ENCODE measurements at regions not wholly inside any gene's neighbourhood (a gene's known extent, or its start where the extent isn't known, plus 50 kb on each side); places are given as distances from the start of the nearest gene placed in this dataset.

DNA sequence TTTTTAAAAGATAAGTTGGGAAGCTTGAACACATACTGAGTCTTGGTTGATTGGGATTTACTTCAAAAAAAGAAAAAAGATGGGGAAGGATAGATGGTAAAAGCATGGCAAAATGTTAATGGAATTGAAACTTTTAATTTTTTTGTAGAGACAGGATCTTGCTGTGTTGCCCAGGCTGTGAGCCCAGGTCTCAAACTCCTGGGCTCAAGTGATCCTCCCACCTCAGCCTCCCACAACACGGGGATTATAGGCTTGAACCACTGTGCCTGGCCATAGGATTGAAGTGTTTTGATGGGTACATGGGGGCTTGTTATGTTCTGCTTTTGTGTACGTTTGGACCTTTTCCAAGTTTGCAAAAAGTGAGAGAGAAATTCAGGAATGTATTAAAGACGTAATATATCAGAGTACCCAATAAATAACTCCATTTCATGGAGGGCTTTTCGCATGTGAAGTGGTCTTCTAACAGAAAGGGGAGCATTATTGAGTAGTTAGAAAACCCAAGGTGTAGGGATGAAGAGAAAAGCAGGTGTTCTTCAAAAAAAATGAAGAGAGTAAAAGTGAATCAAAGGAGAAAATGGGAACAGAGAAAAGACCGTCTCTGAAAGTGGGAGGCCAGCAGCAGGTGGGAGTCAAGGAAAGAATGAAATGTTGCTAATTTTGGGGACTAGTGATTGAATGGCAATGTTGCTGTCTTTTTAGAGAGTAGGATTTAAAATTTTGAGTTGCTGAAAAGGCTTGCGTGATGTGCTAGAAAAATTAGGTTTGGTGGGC lies 55.2 kb downstream of the GARRE1 start:
- H3K27ac ChIP-seq: peak overlapping the region; percentile 61 to 93 (median 82)
- peaks cover 3 to 56% (median 30%) of the 10 kb centered on the region in 4 donors for H3K4me1 ChIP-seq
- no peak for ATAC-seq

DNA sequence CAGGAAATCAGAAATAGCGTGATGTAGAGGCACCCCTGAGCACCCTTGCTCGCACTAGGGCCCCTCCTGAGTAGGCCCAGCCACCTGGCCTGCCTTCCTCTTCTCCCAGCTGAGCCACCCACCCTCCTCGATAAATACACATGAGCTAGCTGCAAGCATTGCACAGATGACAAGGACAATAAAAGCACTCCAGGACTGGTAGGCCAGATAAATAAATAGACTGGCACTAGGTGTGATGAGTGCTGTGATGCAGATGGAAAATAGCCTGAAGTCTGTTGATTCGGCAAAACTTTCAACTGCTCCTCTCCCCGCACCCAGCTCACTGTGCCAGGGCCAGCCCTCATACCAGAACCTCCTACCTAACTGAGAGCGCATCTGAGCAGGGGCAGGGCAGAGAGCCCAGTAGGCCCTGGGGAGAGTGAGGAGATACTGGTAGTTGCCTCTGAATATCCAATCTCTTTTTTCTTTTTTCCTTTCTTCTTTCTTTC lies 54.5 kb upstream of the GPI start:
- peak; percentile 64 to 88 (median 76) for ATAC-seq
- DNase-seq: peak; percentile 70 to 93 (median 88)
- peak; percentile 53 for TF ChIP-seq POLR2A (IDR thresholded peaks at IDR 0.05)
- TF ChIP-seq, protein P1, sequence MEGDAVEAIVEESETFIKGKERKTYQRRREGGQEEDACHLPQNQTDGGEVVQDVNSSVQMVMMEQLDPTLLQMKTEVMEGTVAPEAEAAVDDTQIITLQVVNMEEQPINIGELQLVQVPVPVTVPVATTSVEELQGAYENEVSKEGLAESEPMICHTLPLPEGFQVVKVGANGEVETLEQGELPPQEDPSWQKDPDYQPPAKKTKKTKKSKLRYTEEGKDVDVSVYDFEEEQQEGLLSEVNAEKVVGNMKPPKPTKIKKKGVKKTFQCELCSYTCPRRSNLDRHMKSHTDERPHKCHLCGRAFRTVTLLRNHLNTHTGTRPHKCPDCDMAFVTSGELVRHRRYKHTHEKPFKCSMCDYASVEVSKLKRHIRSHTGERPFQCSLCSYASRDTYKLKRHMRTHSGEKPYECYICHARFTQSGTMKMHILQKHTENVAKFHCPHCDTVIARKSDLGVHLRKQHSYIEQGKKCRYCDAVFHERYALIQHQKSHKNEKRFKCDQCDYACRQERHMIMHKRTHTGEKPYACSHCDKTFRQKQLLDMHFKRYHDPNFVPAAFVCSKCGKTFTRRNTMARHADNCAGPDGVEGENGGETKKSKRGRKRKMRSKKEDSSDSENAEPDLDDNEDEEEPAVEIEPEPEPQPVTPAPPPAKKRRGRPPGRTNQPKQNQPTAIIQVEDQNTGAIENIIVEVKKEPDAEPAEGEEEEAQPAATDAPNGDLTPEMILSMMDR (IDR thresholded peaks at IDR 0.05): no peak
- intact Hi-C loops (cut with DNase I): no loop called here
- Histone ChIP-seq H3K4me1 (peaks cover 3 to 47% (median 27%) of the 10 kb centered on the region in 4 donors), H3K9me3 (no peaks in the 10 kb centered on the region), H3K4me3 (no peak overlapping the region), H3K27me3 (no peaks in the 10 kb centered on the region), H3K27ac (peak overlapping the region; percentile 43 to 93 (median 82)), H3K36me3 (no peaks in the 10 kb centered on the region)
- whole genome bisulfite sequencing (ENCODE audit: insufficient coverage, low coverage, low lambda C conversion rate, missing lambda C conversion rate): 22% methylated on average over 3 of the region's 6 CpGs

More for the DNA sequence above, 55.2 kb downstream of the GARRE1 start:
- Histone ChIP-seq H3K36me3 (no peaks in the 10 kb centered on the region), H3K9me3 (no peaks in the 10 kb centered on the region), H3K4me3 (no peak overlapping the region), H3K27me3 (no peaks in the 10 kb centered on the region)
- 82% methylated on average over 6 of the region's 6 CpGs for WGBS (ENCODE audit: insufficient coverage, low coverage, low lambda C conversion rate, missing lambda C conversion rate)
- DNase-seq: no peak
- intact Hi-C loops (cut with DNase I): no loop called here
- TF ChIP-seq, protein P1 (IDR thresholded peaks at IDR 0.05): no peak
- no peak for TF ChIP-seq POLR2A (IDR thresholded peaks at IDR 0.05)

DNA sequence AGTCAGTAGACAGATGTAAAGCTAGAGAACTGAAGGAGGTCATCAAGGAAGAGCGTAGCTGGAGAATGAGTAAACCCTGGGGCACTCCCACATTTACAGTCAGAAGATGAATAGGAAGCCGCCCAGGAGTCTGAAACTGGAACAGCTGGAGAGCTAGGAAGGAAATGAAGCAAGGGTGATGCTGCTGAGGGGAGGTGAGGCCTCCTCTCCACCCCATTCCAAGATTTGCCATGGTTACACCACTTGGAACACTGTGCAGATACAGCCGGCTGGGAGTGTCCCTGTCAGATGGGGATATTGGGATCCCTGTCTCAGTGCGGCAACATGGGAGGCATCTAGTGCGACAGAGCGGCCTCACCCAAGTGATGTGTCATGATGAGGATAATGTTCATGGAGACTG lies 51.8 kb upstream of the GPI start:
- H3K27ac ChIP-seq: no peak overlapping the region
- ATAC-seq (no peak), DNase-seq (no peak)
- no peak overlapping the region for H3K4me3 ChIP-seq
- no peaks in the 10 kb centered on the region for H3K9me3 ChIP-seq
- H3K36me3 ChIP-seq: no peaks in the 10 kb centered on the region
- TF ChIP-seq, protein P1 (IDR thresholded peaks at IDR 0.05): no peak
- TF ChIP-seq POLR2A (IDR thresholded peaks at IDR 0.05): no peak
- peaks cover 0 to 25% (median 14%) of the 10 kb centered on the region in 4 donors for H3K4me1 ChIP-seq
- 93% methylated on average over 5 of the region's 6 CpGs for WGBS (ENCODE audit: insufficient coverage, low coverage, low lambda C conversion rate, missing lambda C conversion rate)
- intact Hi-C loops (cut with DNase I): no loop called here
- H3K27me3 ChIP-seq: no peaks in the 10 kb centered on the region

DNA sequence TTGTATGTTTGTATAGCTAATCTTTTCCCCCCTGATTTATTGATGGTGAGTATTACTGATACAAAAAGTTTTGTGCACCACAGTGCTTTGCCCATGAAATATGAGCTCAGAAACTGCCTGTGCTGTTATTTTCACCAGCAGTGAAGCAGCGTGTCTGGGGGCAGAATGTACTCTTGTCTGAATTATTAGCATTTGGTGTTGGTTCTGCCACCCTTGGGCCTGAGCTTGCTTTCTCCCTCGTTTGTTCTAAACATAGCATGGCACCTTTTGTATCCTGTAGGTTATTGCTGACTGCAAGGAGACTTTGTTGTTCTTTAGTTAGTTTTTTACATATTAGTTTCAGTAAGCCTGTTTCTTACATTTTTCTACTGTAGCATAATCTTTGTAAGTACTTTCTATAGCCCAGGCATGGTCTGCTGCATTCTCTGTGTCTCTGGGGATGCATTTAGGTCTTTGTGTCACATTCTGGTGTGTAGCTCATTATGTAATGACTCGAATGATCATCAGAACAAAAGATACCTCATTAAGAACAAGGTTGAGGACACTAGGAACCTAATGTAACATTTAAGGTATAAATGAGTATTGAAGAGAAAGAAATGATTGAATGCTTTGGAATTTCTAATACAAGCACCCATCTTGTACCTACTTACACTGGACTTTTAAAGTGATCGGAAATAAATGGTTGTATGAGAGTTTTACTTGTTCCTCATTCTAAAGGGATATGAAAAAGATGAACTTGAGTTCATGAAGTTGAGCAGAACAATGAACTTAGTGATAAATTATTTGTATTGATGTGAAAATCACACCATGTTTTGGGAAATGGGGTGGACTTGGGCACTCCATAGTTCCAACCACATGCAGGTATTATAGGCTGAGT lies 50.3 kb upstream of the GPI start:
- WGBS (ENCODE audit: insufficient coverage, low coverage, low lambda C conversion rate, missing lambda C conversion rate): 76% methylated on average over 4 of the region's 4 CpGs
- no peak for TF ChIP-seq POLR2A (IDR thresholded peaks at IDR 0.05)
- TF ChIP-seq, protein P1 (IDR thresholded peaks at IDR 0.05): no peak
- peaks cover 0 to 13% (median 5%) of the 10 kb centered on the region in 4 donors for H3K4me1 ChIP-seq
- H3K27me3 ChIP-seq: no peaks in the 10 kb centered on the region
- DNase-seq (no peak), ATAC-seq (no peak)
- no peak overlapping the region for H3K4me3 ChIP-seq
- no peak overlapping the region for H3K27ac ChIP-seq
- no peaks in the 10 kb centered on the region for H3K9me3 ChIP-seq
- intact Hi-C loops (cut with DNase I): no loop called here
- no peaks in the 10 kb centered on the region for H3K36me3 ChIP-seq
